C4-2B (cell line): ENCODE measurements at regions not wholly inside any gene's neighbourhood (a gene's known extent, or its start where the extent isn't known, plus 50 kb on each side); places are given as distances from the start of the nearest gene placed in this dataset.

Experiments
- H3K27ac ChIP-seq: fragments of 450-650 bp; 2 replicates; pipeline ENCODE4 v1.5.1; 2017
- ZFX ChIP-seq: fragments of 450-650 bp; IDR thresholded peaks from 2 replicates; pipeline ENCODE4 v1.6.1; 2017
- TF ChIP-seq, protein P1 (sequence below): fragments of 450-650 bp; conservative IDR thresholded peaks from 2 replicates; pipeline ENCODE4 v1.5.1; 2017; ENCODE audit warnings: mild to moderate bottlenecking

DNA sequence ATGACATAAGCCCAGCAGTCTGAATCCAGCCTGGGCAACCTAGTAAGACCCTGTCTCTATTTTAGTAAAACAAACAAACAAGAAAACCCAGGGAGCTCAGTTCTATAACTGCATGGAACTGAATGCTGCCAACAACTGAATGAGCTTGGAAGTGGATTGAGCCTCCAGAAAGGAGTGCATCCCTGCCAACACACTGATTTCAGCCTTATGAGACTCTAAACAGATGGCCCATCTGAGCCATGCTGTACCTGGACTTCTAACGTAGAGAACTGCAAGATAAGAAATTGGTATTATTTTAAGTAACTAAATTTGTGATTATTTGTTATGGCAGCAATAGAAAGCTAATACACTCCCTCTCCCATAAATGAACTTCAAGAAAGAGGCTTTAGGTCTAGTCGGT, 150.4 kb upstream of the RAI14 start:
- TF ChIP-seq, protein P1, sequence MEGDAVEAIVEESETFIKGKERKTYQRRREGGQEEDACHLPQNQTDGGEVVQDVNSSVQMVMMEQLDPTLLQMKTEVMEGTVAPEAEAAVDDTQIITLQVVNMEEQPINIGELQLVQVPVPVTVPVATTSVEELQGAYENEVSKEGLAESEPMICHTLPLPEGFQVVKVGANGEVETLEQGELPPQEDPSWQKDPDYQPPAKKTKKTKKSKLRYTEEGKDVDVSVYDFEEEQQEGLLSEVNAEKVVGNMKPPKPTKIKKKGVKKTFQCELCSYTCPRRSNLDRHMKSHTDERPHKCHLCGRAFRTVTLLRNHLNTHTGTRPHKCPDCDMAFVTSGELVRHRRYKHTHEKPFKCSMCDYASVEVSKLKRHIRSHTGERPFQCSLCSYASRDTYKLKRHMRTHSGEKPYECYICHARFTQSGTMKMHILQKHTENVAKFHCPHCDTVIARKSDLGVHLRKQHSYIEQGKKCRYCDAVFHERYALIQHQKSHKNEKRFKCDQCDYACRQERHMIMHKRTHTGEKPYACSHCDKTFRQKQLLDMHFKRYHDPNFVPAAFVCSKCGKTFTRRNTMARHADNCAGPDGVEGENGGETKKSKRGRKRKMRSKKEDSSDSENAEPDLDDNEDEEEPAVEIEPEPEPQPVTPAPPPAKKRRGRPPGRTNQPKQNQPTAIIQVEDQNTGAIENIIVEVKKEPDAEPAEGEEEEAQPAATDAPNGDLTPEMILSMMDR, result no peak
- TF ChIP-seq ZFX, result no peak
- H3K27ac ChIP-seq, result no peak overlapping the region

DNA sequence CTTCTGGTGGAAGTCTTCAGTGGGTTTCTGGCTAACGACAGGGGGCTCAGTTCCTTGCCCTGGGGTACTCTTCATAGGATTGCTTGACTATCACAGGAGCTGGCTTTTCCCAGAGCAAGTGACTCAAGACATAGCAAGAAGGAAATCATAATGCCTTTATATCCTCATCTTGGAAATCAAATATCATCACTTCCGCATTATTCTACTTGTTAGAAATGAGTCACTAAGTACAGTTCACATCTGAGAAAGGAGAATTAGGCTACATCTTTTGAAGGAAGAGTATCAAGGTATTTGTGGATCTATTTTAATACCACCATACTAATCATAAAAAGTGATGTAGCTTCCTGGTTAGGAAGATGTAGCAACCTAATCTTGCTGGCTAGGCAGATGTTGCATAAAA, 148.2 kb upstream of the RAI14 start:
- TF ChIP-seq ZFX, result no peak
- TF ChIP-seq, protein P1, result no peak
- H3K27ac ChIP-seq, result no peak overlapping the region

- peak overlapping the region; percentile 91; the same call in 1 of the 2 replicates for H3K27ac ChIP-seq
Measured at GRCh38 chr5:34509392-34509791, 146.7 kb upstream of the RAI14 start.

GRCh38 chr5:34510002-34510401, 146.1 kb upstream of the RAI14 start:
- peak overlapping the region; percentile 91 for H3K27ac ChIP-seq
- TF ChIP-seq ZFX, result no peak
- TF ChIP-seq, protein P1, result no peak

More at GRCh38 chr5:34509392-34509791, 146.7 kb upstream of the RAI14 start:
- TF ChIP-seq, protein P1, result no peak
- TF ChIP-seq ZFX, result no peak

DNA sequence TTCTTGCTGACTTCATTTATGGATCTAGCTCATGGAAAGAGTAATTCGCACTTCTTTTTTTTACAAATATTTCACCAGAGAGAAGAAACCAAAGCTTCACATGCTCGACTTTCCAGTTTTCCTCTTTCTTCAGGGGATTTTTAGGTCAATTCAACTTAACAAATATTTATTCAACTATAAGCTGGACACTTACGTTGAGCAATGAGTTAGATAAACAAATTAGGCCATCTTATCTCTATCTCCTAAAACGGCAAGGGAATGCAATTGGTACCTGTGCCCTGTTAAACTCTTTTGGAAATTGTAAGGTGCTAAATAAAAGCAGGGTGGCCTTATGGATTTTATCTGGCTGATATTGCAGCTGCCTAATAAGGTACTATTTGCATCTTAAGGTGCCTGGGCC, 145.1 kb upstream of the RAI14 start:
- TF ChIP-seq ZFX, result no peak
- TF ChIP-seq, protein P1, result no peak
- H3K27ac ChIP-seq, result peak overlapping the region; percentile 91; the same call in 1 of the 2 replicates

- TF ChIP-seq ZFX, result no peak
- peak overlapping the region; percentile 83 for H3K27ac ChIP-seq
Measured at GRCh38 chr5:34511481-34511880, 144.6 kb upstream of the RAI14 start.

DNA sequence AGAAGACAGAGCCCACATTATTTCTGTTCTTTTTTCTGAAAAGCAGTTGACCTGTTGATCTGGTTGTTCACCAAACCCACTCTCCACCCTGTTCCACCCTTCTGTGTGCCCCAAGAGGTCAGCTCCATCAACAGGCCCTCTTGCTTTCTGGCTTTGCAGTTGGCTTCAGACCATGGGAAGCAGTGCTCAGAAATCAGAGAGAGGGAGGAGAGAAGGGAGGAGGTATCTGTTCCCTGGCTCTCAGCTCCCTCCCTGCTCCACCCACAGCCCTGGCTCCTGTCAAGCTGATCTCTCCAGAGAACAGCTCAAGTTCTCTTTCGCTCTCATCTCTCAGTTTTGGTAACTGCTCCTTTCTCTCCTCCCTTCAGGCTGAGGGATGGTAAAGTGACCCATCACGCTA, 144.2 kb upstream of the RAI14 start:
- no peak for TF ChIP-seq ZFX
- TF ChIP-seq, protein P1, result no peak
- H3K27ac ChIP-seq, result peak overlapping the region; percentile 83

- H3K27ac ChIP-seq, result 0 out of 2 replicates have a peak overlapping the region, but pooled peaks have one; percentile 3
- TF ChIP-seq, protein P1, result no peak
- no peak for TF ChIP-seq ZFX
Measured at GRCh38 chr5:34516166-34516565, 140.0 kb upstream of the RAI14 start.
